ENCODE measurements at regions not wholly inside any gene's neighbourhood (a gene's known extent, or its start where the extent isn't known, plus 50 kb on each side); places are given as distances from the start of the nearest gene placed in this dataset.

DNA sequence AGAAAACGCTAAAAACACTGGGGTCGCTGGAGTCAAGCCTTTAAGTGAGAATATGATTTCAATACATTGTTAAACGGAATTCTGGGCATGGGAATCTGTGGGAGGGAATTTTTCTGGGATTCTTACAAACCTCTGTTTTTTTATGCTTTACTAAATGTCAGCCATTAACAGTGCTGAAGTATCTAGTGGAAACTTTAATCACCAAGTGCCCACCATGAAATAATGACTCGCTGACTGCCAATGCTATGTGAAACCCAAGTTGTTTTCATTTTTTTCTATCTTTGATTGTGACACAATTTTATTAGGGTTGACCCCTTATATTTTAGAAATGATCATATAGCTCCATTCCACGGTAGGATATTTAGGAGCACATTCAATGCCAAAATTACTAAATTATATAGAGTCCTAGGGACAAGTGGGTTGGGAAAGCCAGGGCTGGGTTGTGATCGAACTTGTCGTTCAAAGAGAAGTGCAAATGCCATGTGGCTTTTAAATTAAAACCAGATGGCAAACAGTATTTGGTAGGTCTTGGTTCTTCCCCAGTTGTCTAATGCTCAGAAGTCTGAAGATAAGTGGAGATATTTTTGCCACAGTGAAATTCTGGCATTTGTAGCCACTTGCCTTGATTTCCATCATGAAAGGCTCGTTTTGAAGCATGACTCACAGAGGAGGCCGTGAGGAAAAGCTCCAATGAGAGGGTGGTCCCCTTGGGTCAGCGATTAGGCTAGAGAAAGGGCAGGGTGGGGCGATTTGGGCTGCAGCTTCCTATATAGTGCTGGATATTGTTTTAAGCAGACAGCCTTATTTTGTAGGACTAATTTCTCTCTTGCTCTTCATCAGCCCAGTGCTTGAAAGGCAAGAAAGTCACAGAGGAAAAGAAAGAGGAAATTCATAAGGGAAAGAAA is 254.4 kb upstream of the JAG1 start:
- peaks cover 22% of the 10 kb centered on the region; the same call in 1 of the 2 replicates for H3F3A ChIP-seq (ENCODE audit: insufficient read depth, low read depth)
- H3K36me3 ChIP-seq (ENCODE audit: low read depth) = no peaks in the 10 kb centered on the region
- intact Hi-C loops (cut with micrococcal nuclease; ENCODE audit: unreplicated experiment) = no loop called here
- H3K9me3 ChIP-seq (ENCODE audit: insufficient read depth, low read depth) = no peaks in the 10 kb centered on the region
- no peaks in the 10 kb centered on the region for H3K9me2 ChIP-seq (ENCODE audit: insufficient read depth)
- no peaks in the 10 kb centered on the region for H4K20me1 ChIP-seq (ENCODE audit: insufficient read depth)
- no TSS peak for BruUV-seq (replicated peaks)
- peaks cover 26% of the 10 kb centered on the region for H3K4me1 ChIP-seq (replicated peaks; ENCODE audit: insufficient read depth)
- ChIA-PET POLR2A (ENCODE audit: unreplicated experiment) (interaction anchor here (0.6 kb wide), 1 partner anchor 20 kb away, joined by 5 read pairs; no protein-coding TSS in a partner anchor), CTCF (no interaction called here)
- H3K79me2 ChIP-seq (ENCODE audit: low read depth) = no peaks in the 10 kb centered on the region
- H3K27ac ChIP-seq = no peak overlapping the region
- DNase-seq = no peak
- TF ChIP-seq, protein P1, sequence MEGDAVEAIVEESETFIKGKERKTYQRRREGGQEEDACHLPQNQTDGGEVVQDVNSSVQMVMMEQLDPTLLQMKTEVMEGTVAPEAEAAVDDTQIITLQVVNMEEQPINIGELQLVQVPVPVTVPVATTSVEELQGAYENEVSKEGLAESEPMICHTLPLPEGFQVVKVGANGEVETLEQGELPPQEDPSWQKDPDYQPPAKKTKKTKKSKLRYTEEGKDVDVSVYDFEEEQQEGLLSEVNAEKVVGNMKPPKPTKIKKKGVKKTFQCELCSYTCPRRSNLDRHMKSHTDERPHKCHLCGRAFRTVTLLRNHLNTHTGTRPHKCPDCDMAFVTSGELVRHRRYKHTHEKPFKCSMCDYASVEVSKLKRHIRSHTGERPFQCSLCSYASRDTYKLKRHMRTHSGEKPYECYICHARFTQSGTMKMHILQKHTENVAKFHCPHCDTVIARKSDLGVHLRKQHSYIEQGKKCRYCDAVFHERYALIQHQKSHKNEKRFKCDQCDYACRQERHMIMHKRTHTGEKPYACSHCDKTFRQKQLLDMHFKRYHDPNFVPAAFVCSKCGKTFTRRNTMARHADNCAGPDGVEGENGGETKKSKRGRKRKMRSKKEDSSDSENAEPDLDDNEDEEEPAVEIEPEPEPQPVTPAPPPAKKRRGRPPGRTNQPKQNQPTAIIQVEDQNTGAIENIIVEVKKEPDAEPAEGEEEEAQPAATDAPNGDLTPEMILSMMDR (conservative IDR thresholded peaks at IDR 0.05) = no peak
- no peak for TF ChIP-seq EZH2 (IDR thresholded peaks at IDR 0.05; ENCODE audit: low read depth)
- no peak overlapping the region for H2AFZ ChIP-seq
- no peaks in the 10 kb centered on the region for H3K27me3 ChIP-seq (ENCODE audit: insufficient read depth, low read depth)
- no peak overlapping the region for H3K4me2 ChIP-seq
- no peak overlapping the region for H3K4me3 ChIP-seq

DNA sequence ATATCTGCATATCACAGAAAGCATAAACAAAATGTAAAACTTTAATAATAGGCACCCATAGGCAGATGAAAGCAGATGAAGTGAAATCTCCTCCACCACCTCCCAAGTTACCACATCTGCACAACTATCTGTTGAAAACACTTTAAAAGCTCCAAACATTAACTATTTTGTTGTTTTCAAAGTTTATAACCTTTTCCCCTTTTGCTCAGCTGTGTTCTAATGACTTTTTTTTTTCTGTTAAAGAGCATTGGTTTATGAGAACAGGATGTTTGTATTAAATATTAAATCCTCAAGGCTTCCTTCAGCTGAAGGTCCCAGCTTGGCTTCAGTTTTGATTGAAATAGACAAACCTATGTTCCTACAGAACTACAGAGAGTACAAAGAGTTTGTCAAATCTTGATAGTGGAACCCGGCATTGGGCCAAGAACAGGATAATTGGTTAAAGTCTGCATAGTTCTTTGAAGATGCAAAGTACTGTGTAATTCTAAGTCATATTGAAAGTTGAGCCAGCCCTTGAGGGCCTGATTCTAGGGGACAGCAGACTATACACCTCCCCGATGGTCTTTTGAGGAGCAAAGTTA is 255.1 kb upstream of the JAG1 start:
- no peak overlapping the region for H2AFZ ChIP-seq
- ChIA-PET CTCF (no interaction called here), POLR2A (ENCODE audit: unreplicated experiment) (no interaction called here)
- TF ChIP-seq, protein P1 (conservative IDR thresholded peaks at IDR 0.05) = no peak
- no peak for TF ChIP-seq EZH2 (IDR thresholded peaks at IDR 0.05; ENCODE audit: low read depth)
- DNase-seq = no peak
- H3K9me3 ChIP-seq (ENCODE audit: insufficient read depth, low read depth) = no peaks in the 10 kb centered on the region
- intact Hi-C loops (cut with micrococcal nuclease; ENCODE audit: unreplicated experiment) = no loop called here
- H3F3A ChIP-seq (ENCODE audit: insufficient read depth, low read depth) = peaks cover 14% of the 10 kb centered on the region; the same call in 1 of the 2 replicates
- H3K27ac ChIP-seq = no peak overlapping the region
- no peak overlapping the region for H3K4me2 ChIP-seq
- no peaks in the 10 kb centered on the region for H3K27me3 ChIP-seq (ENCODE audit: insufficient read depth, low read depth)
- H4K20me1 ChIP-seq (ENCODE audit: insufficient read depth) = no peaks in the 10 kb centered on the region
- H3K4me3 ChIP-seq = no peak overlapping the region
- no TSS peak for BruUV-seq (replicated peaks)
- H3K79me2 ChIP-seq (ENCODE audit: low read depth) = no peaks in the 10 kb centered on the region
- no peaks in the 10 kb centered on the region for H3K36me3 ChIP-seq (ENCODE audit: low read depth)
- peaks cover 18% of the 10 kb centered on the region for H3K4me1 ChIP-seq (replicated peaks; ENCODE audit: insufficient read depth)
- no peaks in the 10 kb centered on the region for H3K9me2 ChIP-seq (ENCODE audit: insufficient read depth)

DNA sequence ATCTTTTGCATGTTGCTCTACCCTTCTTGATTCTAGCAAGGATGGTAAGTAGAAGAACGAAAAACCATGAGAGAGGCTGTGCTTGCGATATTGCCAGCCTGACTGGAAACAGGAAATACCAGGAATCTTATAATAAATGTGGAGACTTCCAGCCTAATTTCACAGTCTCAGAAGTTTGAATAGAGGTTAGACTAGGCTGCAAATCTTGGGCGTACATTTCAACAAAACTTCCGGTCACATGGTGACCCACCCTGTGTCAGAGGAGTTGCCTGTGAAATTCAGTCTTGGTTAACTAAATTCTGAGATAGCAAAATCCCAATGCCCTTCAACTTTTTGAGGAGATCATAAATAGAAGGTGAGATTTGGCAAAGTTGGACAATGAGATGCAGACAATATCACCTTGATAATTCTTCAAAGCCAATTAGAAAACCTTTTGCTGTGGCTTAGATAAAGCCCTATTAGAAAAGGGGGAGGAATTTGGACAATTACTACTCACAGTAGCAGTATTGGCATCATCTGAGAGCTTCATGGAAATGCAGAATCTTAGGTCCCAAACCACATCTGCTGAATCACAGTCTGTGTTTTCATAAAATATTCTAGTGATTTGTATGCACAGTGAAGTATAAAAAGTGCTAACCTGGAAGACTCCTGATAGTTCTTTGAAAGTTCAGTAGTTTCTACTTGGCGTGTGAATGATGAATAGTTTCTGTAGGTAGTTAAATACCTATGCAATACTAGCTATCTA is 262.0 kb upstream of the JAG1 start:
- H3K9me2 ChIP-seq (ENCODE audit: insufficient read depth) = no peaks in the 10 kb centered on the region
- H3K27me3 ChIP-seq (ENCODE audit: insufficient read depth, low read depth) = no peaks in the 10 kb centered on the region
- no peaks in the 10 kb centered on the region for H3K79me2 ChIP-seq (ENCODE audit: low read depth)
- ChIA-PET CTCF (no interaction called here), POLR2A (ENCODE audit: unreplicated experiment) (interaction anchor here (0.6 kb wide), 3 partner anchors 32 to 46 kb away, joined by 3 to 8 read pairs (median 6); no protein-coding TSS in a partner anchor)
- no peak overlapping the region for H3K4me2 ChIP-seq
- no TSS peak for BruUV-seq (replicated peaks)
- no peak overlapping the region for H2AFZ ChIP-seq
- intact Hi-C loops (cut with micrococcal nuclease; ENCODE audit: unreplicated experiment) = no loop called here
- peaks cover 2% of the 10 kb centered on the region; the same call in 1 of the 2 replicates for H3K9me3 ChIP-seq (ENCODE audit: insufficient read depth, low read depth)
- H3K4me1 ChIP-seq (replicated peaks; ENCODE audit: insufficient read depth) = peaks cover 17% of the 10 kb centered on the region
- H4K20me1 ChIP-seq (ENCODE audit: insufficient read depth) = no peaks in the 10 kb centered on the region
- no peak for DNase-seq
- no peaks in the 10 kb centered on the region for H3K36me3 ChIP-seq (ENCODE audit: low read depth)
- H3F3A ChIP-seq (ENCODE audit: insufficient read depth, low read depth) = peaks cover 7% of the 10 kb centered on the region; the same call in 1 of the 2 replicates
- no peak overlapping the region for H3K4me3 ChIP-seq
- TF ChIP-seq, protein P1 (conservative IDR thresholded peaks at IDR 0.05) = no peak
- TF ChIP-seq EZH2 (IDR thresholded peaks at IDR 0.05; ENCODE audit: low read depth) = no peak
- no peak overlapping the region for H3K27ac ChIP-seq
